ENCODE measurements at regions not wholly inside any gene's neighbourhood (a gene's known extent, or its start where the extent isn't known, plus 50 kb on each side); places are given as distances from the start of the nearest gene placed in this dataset.

GRCh38 chr13:89163096-89163495, 1491.9 kb downstream of the SLITRK5 start:
- H3K27ac ChIP-seq = no peak overlapping the region
- DNase-seq (ENCODE audit: low spot score) (no peak), ATAC-seq (ENCODE audit: insufficient number of reproducible peaks, low FRiP score, low read depth) (no peak)
- no peaks in the 10 kb centered on the region for H3K9me3 ChIP-seq
- H3K4me1 ChIP-seq (ENCODE audit: control insufficient read depth in 1 of 2, low read depth in 2 of 2) = no peaks in the 10 kb centered on the region
- no peak for TF ChIP-seq CTCF (IDR thresholded peaks at IDR 0.05)
- H3K36me3 ChIP-seq = no peaks in the 10 kb centered on the region
- H3K27me3 ChIP-seq (replicated peaks; ENCODE audit: insufficient read depth) = no peaks in the 10 kb centered on the region
- H3K4me3 ChIP-seq = no peak overlapping the region

GRCh38 chr13:89165685-89166084, 1494.5 kb downstream of the SLITRK5 start:
- Histone ChIP-seq H3K4me1 (ENCODE audit: control insufficient read depth in 1 of 2, low read depth in 2 of 2) (no peaks in the 10 kb centered on the region), H3K9me3 (no peaks in the 10 kb centered on the region), H3K27me3 (replicated peaks; ENCODE audit: insufficient read depth) (no peaks in the 10 kb centered on the region), H3K27ac (no peak overlapping the region), H3K4me3 (no peak overlapping the region), H3K36me3 (no peaks in the 10 kb centered on the region)
- ATAC-seq (ENCODE audit: insufficient number of reproducible peaks, low FRiP score, low read depth) = no peak
- no peak for TF ChIP-seq CTCF (IDR thresholded peaks at IDR 0.05)
- DNase-seq (ENCODE audit: low spot score) = no peak

GRCh38 chr13:89169951-89170350, 1498.8 kb downstream of the SLITRK5 start:
- H3K4me1 ChIP-seq (ENCODE audit: control insufficient read depth in 1 of 2, low read depth in 2 of 2) = no peaks in the 10 kb centered on the region
- no peaks in the 10 kb centered on the region for H3K9me3 ChIP-seq
- no peaks in the 10 kb centered on the region for H3K36me3 ChIP-seq
- no peak for DNase-seq (ENCODE audit: low spot score)
- no peaks in the 10 kb centered on the region for H3K27me3 ChIP-seq (replicated peaks; ENCODE audit: insufficient read depth)
- ATAC-seq (ENCODE audit: insufficient number of reproducible peaks, low FRiP score, low read depth) = no peak
- H3K27ac ChIP-seq = no peak overlapping the region
- no peak overlapping the region for H3K4me3 ChIP-seq
- TF ChIP-seq CTCF (IDR thresholded peaks at IDR 0.05) = no peak

GRCh38 chr13:89181041-89181440, 1509.9 kb downstream of the SLITRK5 start:
- H3K36me3 ChIP-seq = no peaks in the 10 kb centered on the region
- H3K4me3 ChIP-seq = no peak overlapping the region
- TF ChIP-seq CTCF (IDR thresholded peaks at IDR 0.05) = no peak
- no peaks in the 10 kb centered on the region for H3K27me3 ChIP-seq (replicated peaks; ENCODE audit: insufficient read depth)
- no peaks in the 10 kb centered on the region for H3K4me1 ChIP-seq (ENCODE audit: control insufficient read depth in 1 of 2, low read depth in 2 of 2)
- ATAC-seq (ENCODE audit: insufficient number of reproducible peaks, low FRiP score, low read depth) (no peak), DNase-seq (ENCODE audit: low spot score) (no peak)
- no peak overlapping the region for H3K27ac ChIP-seq
- H3K9me3 ChIP-seq = no peaks in the 10 kb centered on the region

GRCh38 chr13:89199138-89199537, 1528.0 kb downstream of the SLITRK5 start:
- H3K36me3 ChIP-seq = no peaks in the 10 kb centered on the region
- H3K4me3 ChIP-seq = no peak overlapping the region
- ATAC-seq (ENCODE audit: insufficient number of reproducible peaks, low FRiP score, low read depth) = no peak
- H3K27me3 ChIP-seq (replicated peaks; ENCODE audit: insufficient read depth) = no peaks in the 10 kb centered on the region
- no peak for DNase-seq (ENCODE audit: low spot score)
- no peaks in the 10 kb centered on the region for H3K9me3 ChIP-seq
- no peak for TF ChIP-seq CTCF (IDR thresholded peaks at IDR 0.05)
- no peaks in the 10 kb centered on the region for H3K4me1 ChIP-seq (ENCODE audit: control insufficient read depth in 1 of 2, low read depth in 2 of 2)
- no peak overlapping the region for H3K27ac ChIP-seq

Measured in thoracic aorta (tissue), 2 donors.